ENCODE measurements at regions not wholly inside any gene's neighbourhood (a gene's known extent, or its start where the extent isn't known, plus 50 kb on each side); places are given as distances from the start of the nearest gene placed in this dataset.

GRCh38 chr2:238685327-238685709 lies 162.6 kb upstream of the TWIST2 start:
- TF ChIP-seq CTCF (IDR thresholded peaks at IDR 0.05 in 4 of 5, conservative IDR thresholded peaks at IDR 0.05 in 1 of 5): no peak
- TF ChIP-seq POLR2A (IDR thresholded peaks at IDR 0.05): no peak
